Anterior cingulate cortex (tissue), 58 donors: ENCODE measurements at regions not wholly inside any gene's neighbourhood (a gene's known extent, or its start where the extent isn't known, plus 50 kb on each side); places are given as distances from the start of the nearest gene placed in this dataset.
A peak's percentile ranks its signal among the peaks of the same experiment; 100 is the strongest.
"Not testable (repeated sequence)": the region's sequence is repeated elsewhere in the genome, so short reads cannot be mapped to it uniquely, and the experiment has no call there.

Experiments used
- DNase-seq, 58 donors: peaks; one replicate each; lab custom pipeline; 2025; lab: John Stamatoyannopoulos, UW

GRCh38 chr15:92803536-92803851, 96.6 kb upstream of the CHD2 start:
- no peak for DNase-seq

GRCh38 chr15:92803852-92804609, 96.1 kb upstream of the CHD2 start:
- peak in 18 of 58 donors; percentile 13 to 64 (median 22) for DNase-seq

GRCh38 chr15:92804610-92804936, 95.6 kb upstream of the CHD2 start:
- DNase-seq, result not testable (repeated sequence)

- no peak for DNase-seq
Measured at GRCh38 chr15:92805080-92805690, 94.9 kb upstream of the CHD2 start.

GRCh38 chr15:92806171-92806570, 94.0 kb upstream of the CHD2 start:
- not testable (repeated sequence) for DNase-seq

- no peak for DNase-seq
Measured at GRCh38 chr15:92806763-92807162, 93.4 kb upstream of the CHD2 start.

- DNase-seq, result peak in 6 of 58 donors; percentile 19 to 59 (median 37)
Measured at GRCh38 chr15:92807971-92808571, 92.1 kb upstream of the CHD2 start.

GRCh38 chr15:92808598-92809063, 91.5 kb upstream of the CHD2 start:
- peak in 11 of 58 donors; percentile 41 to 71 (median 61) for DNase-seq

GRCh38 chr15:92809064-92809879, 90.9 kb upstream of the CHD2 start:
- peak; percentile 80 to 100 (median 96) for DNase-seq

- peak in 27 of 58 donors; percentile 8 to 48 (median 33) for DNase-seq
Measured at GRCh38 chr15:92809880-92810361, 90.2 kb upstream of the CHD2 start.

- DNase-seq, result peak in 24 of 58 donors; percentile 13 to 50 (median 32)
Measured at GRCh38 chr15:92810418-92811138, 89.5 kb upstream of the CHD2 start.

GRCh38 chr15:92811148-92811913, 88.8 kb upstream of the CHD2 start:
- DNase-seq, result no peak

GRCh38 chr15:92812271-92812670, 87.9 kb upstream of the CHD2 start:
- no peak for DNase-seq

GRCh38 chr15:92813485-92813884, 86.6 kb upstream of the CHD2 start:
- no peak for DNase-seq

GRCh38 chr15:92817339-92817886, 82.7 kb upstream of the CHD2 start:
- DNase-seq, result no peak

- peak in 1 of 58 donors; percentile 7 for DNase-seq
Measured at GRCh38 chr15:92818651-92819277, 81.4 kb upstream of the CHD2 start.

GRCh38 chr15:92819278-92820235, 80.6 kb upstream of the CHD2 start:
- DNase-seq, result peak in 24 of 58 donors; percentile 9 to 59 (median 30)
